ENCODE measurements at regions not wholly inside any gene's neighbourhood (a gene's known extent, or its start where the extent isn't known, plus 50 kb on each side); places are given as distances from the start of the nearest gene placed in this dataset.

- no peak for TF ChIP-seq POLR2A (IDR thresholded peaks at IDR 0.05)
- TF ChIP-seq CTCF (IDR thresholded peaks at IDR 0.05): no peak
Observed at GRCh38 chr4:159410891-159411290, 308.0 kb downstream of the RAPGEF2 start.
